Gastroesophageal sphincter (tissue), 3 donors: ENCODE measurements at regions not wholly inside any gene's neighbourhood (a gene's known extent, or its start where the extent isn't known, plus 50 kb on each side); places are given as distances from the start of the nearest gene placed in this dataset.

Experiments
- CTCF ChIP-seq, 4 experiments: fragments of 200-600 bp in 2 of 4; fragments of 450-650 bp in 2 of 4; sonication (generic) in 1 of 4; IDR thresholded peaks; one replicate each; pipeline ENCODE4 v1.5.1; 2017 to 2019; ENCODE audit warnings: antibody characterized with exemption in 4 of 4, mild to moderate bottlenecking in 2 of 4, moderate library complexity in 2 of 4
- POLR2A ChIP-seq, 2 donors: fragments of 450-650 bp; IDR thresholded peaks; one replicate each; pipeline ENCODE4 v1.6.1; 2017; ENCODE audit warnings: antibody characterized with exemption in 2 of 2, mild to moderate bottlenecking in 2 of 2, moderate library complexity in 1 of 2
- POLR2AphosphoS5 ChIP-seq: sonication (generic); formaldehyde crosslinking; IDR thresholded peaks from one replicate; pipeline ENCODE4 v1.6.1; 2017; ENCODE audit warnings: antibody characterized with exemption

- TF ChIP-seq CTCF (IDR thresholded peaks at IDR 0.05) (no peak), POLR2AphosphoS5 (no peak), POLR2A (IDR thresholded peaks at IDR 0.05) (no peak)
These were observed 167.2 kb downstream of the NUP35 start for GRCh38 chr2:183291436-183291835.
